Transverse colon (tissue), 4 donors: ENCODE measurements at regions not wholly inside any gene's neighbourhood (a gene's known extent, or its start where the extent isn't known, plus 50 kb on each side); places are given as distances from the start of the nearest gene placed in this dataset.

ENCODE experiments used
- DNase-seq: peaks from one replicate; pipeline ENCODE4 v3.0.0-alpha.2; 2019
- H3K27ac ChIP-seq, 4 donors: fragments of 200-600 bp; sonication (generic); 2 replicates each; pipeline ENCODE4 v1.5.1; 2016 to 2018; ENCODE audit warnings: inconsistent platforms in 4 of 4
- H3K27me3 ChIP-seq: fragments of 200-600 bp; sonication (generic); 2 replicates; pipeline ENCODE4 v1.5.1; 2017; ENCODE audit warnings: inconsistent platforms
- H3K36me3 ChIP-seq, 4 donors: fragments of 200-600 bp; sonication (generic); 2 replicates each; pipeline ENCODE4 v1.5.1; 2017 to 2019; ENCODE audit warnings: inconsistent platforms in 4 of 4
- H3K4me1 ChIP-seq, 4 donors: fragments of 200-600 bp; sonication (generic); 2 replicates each; pipeline ENCODE4 v1.5.1; 2017 to 2020; ENCODE audit warnings: inconsistent platforms in 4 of 4
- H3K4me3 ChIP-seq, 4 donors: fragments of 200-600 bp; sonication (generic); 1 replicate in 1 of 4; 2 replicates in 3 of 4; pipeline versions ENCODE4 v1.5.1 to v1.6.1; 2017 to 2019; ENCODE audit warnings: inconsistent platforms in 4 of 4
- H3K9me3 ChIP-seq, 2 donors: fragments of 200-600 bp; sonication (generic); 2 replicates each; pipeline ENCODE4 v1.5.1; 2017 to 2019; ENCODE audit warnings: inconsistent platforms in 2 of 2
- CTCF ChIP-seq, 5 experiments: fragments of 200-600 bp in 3 of 5; fragments of 450-650 bp in 2 of 5; sonication (generic) in 3 of 5; IDR thresholded peaks; 1 replicate in 2 of 5; 2 replicates in 3 of 5; pipeline ENCODE4 v1.5.1; 2016 to 2017; ENCODE audit warnings: antibody characterized with exemption in 5 of 5, inconsistent platforms in 3 of 5, mild to moderate bottlenecking in 2 of 5, moderate library complexity in 1 of 5
- EP300 ChIP-seq: sonication (generic); formaldehyde crosslinking; IDR thresholded peaks from one replicate; pipeline ENCODE4 v1.6.1; 2017; ENCODE audit warnings: antibody characterized with exemption, low read depth
- POLR2A ChIP-seq: fragments of 450-650 bp; IDR thresholded peaks from one replicate; pipeline ENCODE4 v1.6.1; 2016; ENCODE audit warnings: antibody characterized with exemption, mild to moderate bottlenecking, moderate library complexity
- POLR2AphosphoS5 ChIP-seq, 3 donors: sonication (generic); formaldehyde crosslinking; IDR thresholded peaks; one replicate each; pipeline ENCODE4 v1.6.1; 2016; ENCODE audit warnings: antibody characterized with exemption in 3 of 3
- WGBS, 2 donors: methylation state at CpG; one replicate each; pipeline ENCODE4 v1.1.5; 2018; ENCODE audit warnings: low coverage in 1 of 2; 5-methylcytosine and 5-hydroxymethylcytosine counted together
- in situ Hi-C, 4 donors: fragments of 200-750 bp; cut with MboI; loops; one replicate each; pipeline versions ENCODE4 v1.15.0 to v1.15.1; 2017; ENCODE audit warnings: low sequenced_read_pairs in 3 of 4, low pct_ligation_motif_present in 1 of 4, low pct_unique_long_range_greater_than_20kb in 1 of 4
- intact Hi-C: fragments of 100-400 bp; cut with DNase I; formaldehyde crosslinking; loops from one replicate; pipeline ENCODE4 v1.15.1; 2023; ENCODE audit warnings: low total_unique reads

GRCh38 chr12:53843545-53843944, 91.8 kb upstream of the CISTR start:
- 53 to 60% methylated on average over 1 of the region's 1 CpG for WGBS, 2 donors
- TF ChIP-seq EP300: no peak
- no peak for TF ChIP-seq CTCF (IDR thresholded peaks at IDR 0.05)
- no peak for TF ChIP-seq POLR2AphosphoS5 (IDR thresholded peaks at IDR 0.05)
- no peak for TF ChIP-seq POLR2A
- Histone ChIP-seq H3K36me3 (no peaks in the 10 kb centered on the region), H3K27ac (no peak overlapping the region), H3K9me3 (no peaks in the 10 kb centered on the region), H3K27me3 (peaks cover 78% of the 10 kb centered on the region), H3K4me1 (no peaks in the 10 kb centered on the region), H3K4me3 (no peak overlapping the region)
- no peak for DNase-seq
- intact Hi-C loops: no loop called here
- in situ Hi-C loops: no loop called here

GRCh38 chr12:53844994-53845844, 93.4 kb upstream of the HOXC13 start:
- Histone ChIP-seq H3K27me3 (peaks cover 85% of the 10 kb centered on the region), H3K27ac (no peak overlapping the region), H3K4me1 (no peaks in the 10 kb centered on the region), H3K9me3 (no peaks in the 10 kb centered on the region), H3K4me3 (no peak overlapping the region), H3K36me3 (no peaks in the 10 kb centered on the region)
- in situ Hi-C loops: no loop called here
- TF ChIP-seq CTCF (IDR thresholded peaks at IDR 0.05) (no peak), EP300 (no peak), POLR2A (no peak), POLR2AphosphoS5 (IDR thresholded peaks at IDR 0.05) (no peak)
- 47 to 67% methylated on average over 2 to 5 of the region's 5 CpGs for WGBS, 2 donors
- no peak for DNase-seq
- intact Hi-C loops: no loop called here

- DNase-seq: no peak
- H3K36me3 ChIP-seq: no peaks in the 10 kb centered on the region
- in situ Hi-C loops (no loop called here), intact Hi-C loops (no loop called here)
- no peak overlapping the region for H3K27ac ChIP-seq
- H3K9me3 ChIP-seq: no peaks in the 10 kb centered on the region
- TF ChIP-seq POLR2A (no peak), POLR2AphosphoS5 (IDR thresholded peaks at IDR 0.05) (no peak), CTCF (IDR thresholded peaks at IDR 0.05) (no peak), EP300 (no peak)
- peaks cover 88% of the 10 kb centered on the region for H3K27me3 ChIP-seq
- no peaks in the 10 kb centered on the region for H3K4me1 ChIP-seq
- no peak overlapping the region for H3K4me3 ChIP-seq
- WGBS, 2 donors: 63 to 80% methylated on average over 2 to 5 of the region's 5 CpGs
These were observed 92.7 kb upstream of the HOXC13 start for GRCh38 chr12:53845932-53846331.

- 66 to 74% methylated on average over 5 to 8 of the region's 8 CpGs for WGBS, 2 donors
- TF ChIP-seq EP300 (no peak), POLR2A (no peak), CTCF (IDR thresholded peaks at IDR 0.05) (no peak), POLR2AphosphoS5 (IDR thresholded peaks at IDR 0.05) (no peak)
- Histone ChIP-seq H3K4me1 (no peaks in the 10 kb centered on the region), H3K27ac (no peak overlapping the region), H3K4me3 (no peak overlapping the region), H3K36me3 (no peaks in the 10 kb centered on the region), H3K9me3 (no peaks in the 10 kb centered on the region), H3K27me3 (peaks cover 76% of the 10 kb centered on the region)
- in situ Hi-C loops (no loop called here), intact Hi-C loops (no loop called here)
- no peak for DNase-seq
These were observed 89.5 kb upstream of the HOXC13 start for GRCh38 chr12:53849113-53849512.
